ENCODE measurements at regions not wholly inside any gene's neighbourhood (a gene's known extent, or its start where the extent isn't known, plus 50 kb on each side); places are given as distances from the start of the nearest gene placed in this dataset.

- Histone ChIP-seq H2AK9ac (replicated peaks; ENCODE audit: low read depth, low read length, poor library complexity) (no peak overlapping the region), H4K20me1 (ENCODE audit: insufficient read depth, low read length) (no peaks in the 10 kb centered on the region), H3K23ac (ENCODE audit: low read depth, low read length) (peak overlapping the region; percentile 80; the same call in 1 of the 2 replicates), H3K9me3 (ENCODE audit: control insufficient read depth, insufficient read depth, low read length) (no peaks in the 10 kb centered on the region), H3K4me1 (ENCODE audit: control insufficient read depth, insufficient read depth, low read length) (peaks cover 18% of the 10 kb centered on the region), H3K27ac (ENCODE audit: insufficient read depth, low read length) (peak overlapping the region; percentile 76; the same call in 1 of the 2 replicates), H2BK20ac (ENCODE audit: low read depth, low read length) (peak overlapping the region; percentile 97), H4K91ac (ENCODE audit: insufficient read depth, low read depth, low read length) (peak overlapping the region; percentile 73), H3K56ac (ENCODE audit: extremely low read depth, insufficient read depth, low read length) (peak overlapping the region; percentile 76), H2BK5ac (ENCODE audit: low read depth, low read length, poor library complexity, severe bottlenecking) (peak overlapping the region; percentile 84), H2BK15ac (ENCODE audit: low read depth, low read length) (peak overlapping the region; percentile 63; the same call in 1 of the 3 replicates), H3K4me3 (ENCODE audit: insufficient read depth, low read depth, low read length) (no peak overlapping the region), H2AFZ (replicated peaks; ENCODE audit: low read length, poor library complexity) (no peak overlapping the region), H3K4me2 (ENCODE audit: low read depth, low read length) (peak overlapping the region; percentile 86), H3K9me1 (ENCODE audit: insufficient read depth, low read length) (peaks cover 6% of the 10 kb centered on the region), H3K36me3 (ENCODE audit: control insufficient read depth, insufficient read depth, low read length) (no peaks in the 10 kb centered on the region), H2BK120ac (ENCODE audit: low read depth, low read length) (peak overlapping the region; percentile 96), H3K18ac (ENCODE audit: low read depth, low read length) (peak overlapping the region; percentile 97; the same call in 1 of the 2 replicates), H3K14ac (replicated peaks; ENCODE audit: low read depth, low read length) (peak overlapping the region; percentile 80; the same call in 1 of the 2 replicates), H2AK5ac (ENCODE audit: low read depth, low read length) (no peak overlapping the region), H3K27me3 (ENCODE audit: control insufficient read depth, insufficient read depth, low read length) (no peaks in the 10 kb centered on the region), H3K9ac (ENCODE audit: low read depth, low read length) (peak overlapping the region; percentile 50; the same call in 1 of the 2 replicates), H4K5ac (ENCODE audit: low read depth, low read length) (peak overlapping the region; percentile 88), H3K79me1 (ENCODE audit: low read depth in 1 of 2, low read length in 2 of 2) (peaks cover 0 to 9% of the 10 kb centered on the region in 2 experiments; a peak in 2 of 4 replicates), H3K4ac (ENCODE audit: low read depth, low read length) (peak overlapping the region; percentile 84; the same call in 1 of the 2 replicates), H4K8ac (ENCODE audit: low read depth in 2 of 2, low read length in 2 of 2) (peak overlapping the region in 1 of 2 experiments; percentile 80; a peak in 3 of 4 replicates)
- in situ Hi-C loops (cut with MboI; ENCODE audit: low sequenced_read_pairs) (no loop called here), dilution Hi-C loops (cut with HindIII; ENCODE audit: low sequenced_read_pairs, unreplicated experiment) (no loop called here), intact Hi-C loops (cut with micrococcal nuclease) (no loop called here)
- POLR2A ChIA-PET (ENCODE audit: unreplicated experiment): interaction anchor here (2.6 kb wide), 1 partner anchor 51 kb away, joined by 9 read pairs; the partner anchor contains the start of gene PDE5A
- CTCF ChIA-PET: interaction anchor here (1.2 to 1.5 kb wide), 2 partner anchors 15 to 50 kb away, joined by 4 to 6 read pairs; partner anchors contain the start of gene PDE5A
- BruUV-seq (replicated peaks): no TSS peak
- WGBS, 2 experiments (ENCODE audit: extremely low coverage in 2 of 2, insufficient read length in 1 of 2): 0% methylated on average over 1 of the region's 3 CpGs; no CpG with 5 or more reads in 1 of the 2 experiments
- ATAC-seq (ENCODE audit: low read depth) (peak; percentile 13; the same call in 1 of the 2 replicates), DNase-seq (peak; percentile 60)
- TF ChIP-seq MAZ (IDR thresholded peaks at IDR 0.05; ENCODE audit: borderline replicate concordance, low read depth, low read length) (no peak), FOS (IDR thresholded peaks at IDR 0.05; ENCODE audit: low read depth, low read length) (no peak), CTCF (conservative IDR thresholded peaks at IDR 0.05; ENCODE audit: low read depth, low read length) (no peak)
These were observed 50.6 kb upstream of the PDE5A start for GRCh38 chr4:119679251-119679650.
